WTC11 (cell line): ENCODE measurements at regions not wholly inside any gene's neighbourhood (a gene's known extent, or its start where the extent isn't known, plus 50 kb on each side); places are given as distances from the start of the nearest gene placed in this dataset.

Experiments used
- CTCF ChIP-seq: fragments of 200-600 bp; IDR thresholded peaks from 2 replicates; pipeline ENCODE4 v1.8.0; 2022; ENCODE audit warnings: antibody characterized with exemption
- ETV6 ChIP-seq: sonication (generic); formaldehyde crosslinking; IDR thresholded peaks from 2 replicates; pipeline ENCODE4 v1.8.1; 2022; ENCODE audit warnings: mild to moderate bottlenecking, missing genetic modification reagents
- JUN ChIP-seq: sonication (generic); formaldehyde crosslinking; IDR thresholded peaks from 2 replicates; pipeline ENCODE4 v1.8.0; 2023; ENCODE audit warnings: mild to moderate bottlenecking, missing genetic modification reagents
- NR1H2 ChIP-seq: sonication (generic); formaldehyde crosslinking; IDR thresholded peaks from 2 replicates; pipeline ENCODE4 v1.9.0; 2021; ENCODE audit warnings: mild to moderate bottlenecking, moderate library complexity, missing genetic modification reagents
- NR2C2 ChIP-seq: sonication (generic); formaldehyde crosslinking; IDR thresholded peaks from 2 replicates; pipeline ENCODE4 v1.8.0; 2022; ENCODE audit warnings: mild to moderate bottlenecking, missing genetic modification reagents
- STAT6 ChIP-seq: sonication (generic); formaldehyde crosslinking; conservative IDR thresholded peaks from 2 replicates; pipeline ENCODE4 v1.8.1; 2023; ENCODE audit warnings: mild to moderate bottlenecking, low read depth, missing genetic modification reagents, moderate library complexity
- TEAD4 ChIP-seq: sonication (generic); formaldehyde crosslinking; IDR thresholded peaks from 2 replicates; pipeline ENCODE4 v1.8.0; 2022; ENCODE audit warnings: mild to moderate bottlenecking, missing genetic modification reagents
- ZBTB21 ChIP-seq: sonication (generic); formaldehyde crosslinking; IDR thresholded peaks from 2 replicates; pipeline ENCODE4 v1.8.1; 2023; ENCODE audit warnings: mild to moderate bottlenecking, missing genetic modification reagents, borderline replicate concordance
- ZBTB43 ChIP-seq: sonication (generic); formaldehyde crosslinking; IDR thresholded peaks from 2 replicates; pipeline ENCODE4 v1.8.1; 2023; ENCODE audit warnings: mild to moderate bottlenecking, missing genetic modification reagents
- TF ChIP-seq, protein P1 (sequence below): sonication (generic); formaldehyde crosslinking; IDR thresholded peaks from 2 replicates; pipeline ENCODE4 v1.8.0; 2022; ENCODE audit warnings: mild to moderate bottlenecking, missing genetic modification reagents
- TF ChIP-seq, protein P2 (sequence below): sonication (generic); formaldehyde crosslinking; conservative IDR thresholded peaks from 2 replicates; pipeline ENCODE4 v1.8.1; 2022; ENCODE audit warnings: mild to moderate bottlenecking, missing genetic modification reagents
- TF ChIP-seq, protein P3 (sequence below): fragments of 250-450 bp; sonication (Bioruptor Pico); IDR thresholded peaks from 2 replicates; pipeline ENCODE4 v2.1.2; 2022; ENCODE audit warnings: mild to moderate bottlenecking, moderate library complexity
- TF ChIP-seq, protein P4 (sequence below): sonication (generic); formaldehyde crosslinking; IDR thresholded peaks from 2 replicates; pipeline ENCODE4 v1.8.1; 2022; ENCODE audit warnings: low read depth, missing genetic modification reagents, borderline replicate concordance

- no peak for TF ChIP-seq ZBTB21 (CRISPR knock-in tag)
- TF ChIP-seq, protein P1, sequence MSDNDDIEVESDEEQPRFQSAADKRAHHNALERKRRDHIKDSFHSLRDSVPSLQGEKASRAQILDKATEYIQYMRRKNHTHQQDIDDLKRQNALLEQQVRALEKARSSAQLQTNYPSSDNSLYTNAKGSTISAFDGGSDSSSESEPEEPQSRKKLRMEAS (CRISPR knock-in tag) = no peak
- TF ChIP-seq JUN (CRISPR knock-in tag) = no peak
- no peak for TF ChIP-seq CTCF
- TF ChIP-seq TEAD4 (CRISPR knock-in tag) = no peak
- TF ChIP-seq, protein P2, sequence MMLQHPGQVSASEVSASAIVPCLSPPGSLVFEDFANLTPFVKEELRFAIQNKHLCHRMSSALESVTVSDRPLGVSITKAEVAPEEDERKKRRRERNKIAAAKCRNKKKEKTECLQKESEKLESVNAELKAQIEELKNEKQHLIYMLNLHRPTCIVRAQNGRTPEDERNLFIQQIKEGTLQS = no peak
- TF ChIP-seq ETV6 (CRISPR knock-in tag) = no peak
- TF ChIP-seq, protein P3, sequence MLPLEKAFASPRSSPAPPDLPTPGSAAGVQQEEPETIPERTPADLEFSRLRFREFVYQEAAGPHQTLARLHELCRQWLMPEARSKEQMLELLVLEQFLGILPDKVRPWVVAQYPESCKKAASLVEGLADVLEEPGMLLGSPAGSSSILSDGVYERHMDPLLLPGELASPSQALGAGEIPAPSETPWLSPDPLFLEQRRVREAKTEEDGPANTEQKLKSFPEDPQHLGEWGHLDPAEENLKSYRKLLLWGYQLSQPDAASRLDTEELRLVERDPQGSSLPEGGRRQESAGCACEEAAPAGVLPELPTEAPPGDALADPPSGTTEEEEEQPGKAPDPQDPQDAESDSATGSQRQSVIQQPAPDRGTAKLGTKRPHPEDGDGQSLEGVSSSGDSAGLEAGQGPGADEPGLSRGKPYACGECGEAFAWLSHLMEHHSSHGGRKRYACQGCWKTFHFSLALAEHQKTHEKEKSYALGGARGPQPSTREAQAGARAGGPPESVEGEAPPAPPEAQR (CRISPR knock-in tag) = no peak
- TF ChIP-seq STAT6 = no peak
- no peak for TF ChIP-seq NR1H2 (CRISPR knock-in tag)
- TF ChIP-seq ZBTB43 = no peak
- TF ChIP-seq, protein P4, sequence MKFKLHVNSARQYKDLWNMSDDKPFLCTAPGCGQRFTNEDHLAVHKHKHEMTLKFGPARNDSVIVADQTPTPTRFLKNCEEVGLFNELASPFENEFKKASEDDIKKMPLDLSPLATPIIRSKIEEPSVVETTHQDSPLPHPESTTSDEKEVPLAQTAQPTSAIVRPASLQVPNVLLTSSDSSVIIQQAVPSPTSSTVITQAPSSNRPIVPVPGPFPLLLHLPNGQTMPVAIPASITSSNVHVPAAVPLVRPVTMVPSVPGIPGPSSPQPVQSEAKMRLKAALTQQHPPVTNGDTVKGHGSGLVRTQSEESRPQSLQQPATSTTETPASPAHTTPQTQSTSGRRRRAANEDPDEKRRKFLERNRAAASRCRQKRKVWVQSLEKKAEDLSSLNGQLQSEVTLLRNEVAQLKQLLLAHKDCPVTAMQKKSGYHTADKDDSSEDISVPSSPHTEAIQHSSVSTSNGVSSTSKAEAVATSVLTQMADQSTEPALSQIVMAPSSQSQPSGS (CRISPR knock-in tag) = no peak
- no peak for TF ChIP-seq NR2C2
Observed at GRCh38 chr4:177562163-177562562, 119.9 kb upstream of the AGA start.
